GM23338 (cell line): ENCODE measurements at regions not wholly inside any gene's neighbourhood (a gene's known extent, or its start where the extent isn't known, plus 50 kb on each side); places are given as distances from the start of the nearest gene placed in this dataset.

ENCODE experiments used
- ATAC-seq: fragments of 200-7000 bp; cut with Tn5 transposase; 3 replicates; pipeline ENCODE4 v1.9.1; 2020
- DNase-seq: peaks from one replicate; pipeline ENCODE4 v3.0.0-alpha.2; 2015; ENCODE audit warnings: low spot score
- H2AFZ ChIP-seq: fragments of 200-600 bp; sonication (generic); 2 replicates; pipeline ENCODE4 v1.8.0; 2016; ENCODE audit warnings: antibody characterized with exemption, mild to moderate bottlenecking, moderate library complexity
- H3F3A ChIP-seq: fragments of 200-600 bp; sonication (generic); replicated peaks from 2 replicates; pipeline ENCODE4 v1.8.0; 2017; ENCODE audit warnings: antibody characterized with exemption, mixed run types, low read depth
- H3K27ac ChIP-seq: fragments of 200-600 bp; sonication (generic); 2 replicates; pipeline ENCODE4 v1.6.1; 2016; ENCODE audit warnings: low read depth
- H3K27me3 ChIP-seq: fragments of 200-600 bp; sonication (generic); 2 replicates; pipeline ENCODE4 v1.8.0; 2016; ENCODE audit warnings: mild to moderate bottlenecking, mixed run types, moderate library complexity; ENCODE audit not compliant: insufficient read depth
- H3K36me3 ChIP-seq: fragments of 200-600 bp; sonication (generic); 2 replicates; pipeline ENCODE4 v1.8.0; 2016; ENCODE audit warnings: mild to moderate bottlenecking; ENCODE audit not compliant: insufficient read depth
- H3K4me1 ChIP-seq: fragments of 200-600 bp; sonication (generic); 2 replicates; pipeline ENCODE4 v1.8.0; 2016; ENCODE audit warnings: mild to moderate bottlenecking, moderate library complexity; ENCODE audit not compliant: insufficient read depth
- H3K4me2 ChIP-seq: fragments of 200-600 bp; sonication (generic); 2 replicates; pipeline ENCODE4 v1.7.1; 2017; ENCODE audit warnings: mixed run types
- H3K4me3 ChIP-seq: fragments of 200-600 bp; sonication (generic); 2 replicates; pipeline ENCODE4 v1.6.1; 2016; ENCODE audit warnings: mixed run types
- H3K79me2 ChIP-seq: fragments of 200-600 bp; sonication (generic); replicated peaks from 2 replicates; pipeline ENCODE4 v1.8.0; 2017; ENCODE audit warnings: mild to moderate bottlenecking; ENCODE audit not compliant: insufficient read depth
- H3K9me2 ChIP-seq: fragments of 200-600 bp; sonication (generic); 2 replicates; pipeline ENCODE4 v1.8.0; 2017; ENCODE audit not compliant: insufficient read depth
- H4K20me1 ChIP-seq: fragments of 200-600 bp; sonication (generic); replicated peaks from 2 replicates; pipeline ENCODE4 v1.8.0; 2017; ENCODE audit warnings: mild to moderate bottlenecking; ENCODE audit not compliant: insufficient read depth
- H3K27ac Mint-ChIP-seq: 2 replicates; pipeline ENCODE4 v1.8.0; 2020; ENCODE audit warnings: inconsistent platforms, mild to moderate bottlenecking, moderate library complexity, mixed read lengths
- H3K27me3 Mint-ChIP-seq: 3 replicates; pipeline ENCODE4 v1.8.0; 2022; ENCODE audit warnings: low read depth, mild to moderate bottlenecking, moderate library complexity, mixed read lengths, inconsistent platforms; ENCODE audit not compliant: insufficient read depth, poor library complexity
- H3K36me3 Mint-ChIP-seq: 3 replicates; pipeline ENCODE4 v1.8.0; 2021; ENCODE audit warnings: low read depth, mild to moderate bottlenecking, inconsistent platforms, moderate library complexity, mixed read lengths
- H3K4me1 Mint-ChIP-seq: 3 replicates; pipeline ENCODE4 v1.8.0; 2020; ENCODE audit warnings: mild to moderate bottlenecking, inconsistent platforms, mixed read lengths
- H3K4me3 Mint-ChIP-seq: 3 replicates; pipeline ENCODE4 v1.8.0; 2021; ENCODE audit warnings: moderate library complexity, mild to moderate bottlenecking, inconsistent platforms, mixed read lengths
- H3K9me3 Mint-ChIP-seq: 3 replicates; pipeline ENCODE4 v1.8.0; 2020; ENCODE audit warnings: moderate library complexity, mild to moderate bottlenecking, inconsistent platforms, mixed read lengths
- CREB1 ChIP-seq: fragments of 250-450 bp; sonication (Bioruptor Pico); IDR thresholded peaks from 2 replicates; pipeline ENCODE4 v1.5.0; 2020; ENCODE audit warnings: low read depth, mild to moderate bottlenecking, moderate library complexity
- ETS1 ChIP-seq: IDR thresholded peaks from 2 replicates; pipeline ENCODE4 v1.6.1; 2016; ENCODE audit warnings: antibody characterized with exemption
- EZH2 ChIP-seq: fragments of 200-600 bp; sonication (generic); IDR thresholded peaks from one replicate; pipeline ENCODE4 v1.8.0; 2017; ENCODE audit warnings: antibody characterized with exemption, mild to moderate bottlenecking, low read depth; ENCODE audit not compliant: unreplicated experiment
- NANOG ChIP-seq: IDR thresholded peaks from 2 replicates; pipeline ENCODE4 v1.6.1; 2016; ENCODE audit warnings: antibody characterized with exemption, borderline replicate concordance
- POLR2AphosphoS5 ChIP-seq: IDR thresholded peaks from 2 replicates; pipeline ENCODE4 v1.6.1; 2016; ENCODE audit warnings: antibody characterized with exemption, low read depth
- STAT1 ChIP-seq: IDR thresholded peaks from one replicate; pipeline ENCODE4 v1.6.1; 2016; ENCODE audit warnings: antibody characterized with exemption; ENCODE audit not compliant: unreplicated experiment
- ZNF114 ChIP-seq: fragments of 250-450 bp; sonication (Bioruptor Pico); IDR thresholded peaks from 2 replicates; pipeline ENCODE4 v1.5.0; 2020; ENCODE audit warnings: mild to moderate bottlenecking, moderate library complexity
- ZNF331 ChIP-seq: fragments of 250-450 bp; sonication (Bioruptor Pico); IDR thresholded peaks from 2 replicates; pipeline ENCODE4 v1.5.0; 2020; ENCODE audit warnings: low read depth, mild to moderate bottlenecking, moderate library complexity
- ZNF462 ChIP-seq: fragments of 250-450 bp; sonication (Bioruptor Pico); IDR thresholded peaks from 2 replicates; pipeline ENCODE4 v1.5.0; 2020; ENCODE audit warnings: mild to moderate bottlenecking, moderate library complexity
- TF ChIP-seq, protein P1 (sequence below), 2 experiments: fragments of 200-600 bp in 1 of 2; sonication (generic) in 1 of 2; conservative IDR thresholded peaks; 2 replicates each; pipeline versions ENCODE4 v1.5.1 to v1.6.1; 2016 to 2017; ENCODE audit warnings: antibody characterized with exemption in 2 of 2, low read depth in 2 of 2, mild to moderate bottlenecking in 2 of 2, moderate library complexity in 1 of 2
- TF ChIP-seq, protein P2 (sequence below): IDR thresholded peaks from one replicate; pipeline ENCODE4 v1.6.1; 2018; ENCODE audit warnings: antibody characterized with exemption; ENCODE audit not compliant: unreplicated experiment

DNA sequence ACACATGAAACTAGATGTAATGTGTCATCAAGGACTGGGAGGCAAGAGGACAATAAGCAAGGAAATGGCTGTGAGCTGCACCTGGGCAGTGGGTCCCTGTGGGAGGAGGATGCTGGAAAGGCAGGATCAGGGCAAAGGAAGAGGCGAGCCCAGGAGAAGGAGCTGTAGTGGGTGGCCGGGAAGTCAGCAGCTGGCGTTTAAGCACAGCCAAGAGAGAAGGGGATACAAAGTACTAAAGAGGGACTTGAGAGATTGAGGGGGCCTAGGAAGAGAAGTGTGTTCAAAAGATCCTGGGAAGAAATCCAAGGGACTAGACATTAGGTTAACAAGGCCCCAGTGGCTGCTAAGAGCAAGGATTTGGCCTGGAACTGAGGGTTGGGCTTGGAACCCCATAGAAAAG lies 188.5 kb upstream of the SLC24A5 start:
- H3K4me1 ChIP-seq = no peaks in the 10 kb centered on the region
- H3K27ac ChIP-seq = no peak overlapping the region
- DNase-seq (no peak), ATAC-seq (no peak)
- H2AFZ ChIP-seq = 0 out of 2 replicates have a peak overlapping the region, but pooled peaks have one; percentile 91
- H3K4me3 ChIP-seq = no peak overlapping the region
- no peak overlapping the region for H3K4me2 ChIP-seq
- peaks cover 7% of the 10 kb centered on the region; the same call in 1 of the 2 replicates for H3K9me2 ChIP-seq
- H3K27me3 ChIP-seq = no peaks in the 10 kb centered on the region
- H3K36me3 ChIP-seq = no peaks in the 10 kb centered on the region
- no peaks in the 10 kb centered on the region for H3K79me2 ChIP-seq
- no peaks in the 10 kb centered on the region for H4K20me1 ChIP-seq
- no peaks in the 10 kb centered on the region for H3K36me3 Mint-ChIP-seq
- no peaks in the 10 kb centered on the region for H3K9me3 Mint-ChIP-seq
- H3K4me1 Mint-ChIP-seq = peaks cover 6% of the 10 kb centered on the region; the same call in 2 of the 3 replicates
- TF ChIP-seq EZH2 (no peak), ZNF462 (CRISPR knock-in tag) (no peak), STAT1 (no peak), POLR2AphosphoS5 (no peak), ETS1 (no peak), ZNF114 (no peak), CREB1 (CRISPR knock-in tag) (no peak), ZNF331 (CRISPR knock-in tag) (no peak), NANOG (no peak)
- TF ChIP-seq, protein P1, sequence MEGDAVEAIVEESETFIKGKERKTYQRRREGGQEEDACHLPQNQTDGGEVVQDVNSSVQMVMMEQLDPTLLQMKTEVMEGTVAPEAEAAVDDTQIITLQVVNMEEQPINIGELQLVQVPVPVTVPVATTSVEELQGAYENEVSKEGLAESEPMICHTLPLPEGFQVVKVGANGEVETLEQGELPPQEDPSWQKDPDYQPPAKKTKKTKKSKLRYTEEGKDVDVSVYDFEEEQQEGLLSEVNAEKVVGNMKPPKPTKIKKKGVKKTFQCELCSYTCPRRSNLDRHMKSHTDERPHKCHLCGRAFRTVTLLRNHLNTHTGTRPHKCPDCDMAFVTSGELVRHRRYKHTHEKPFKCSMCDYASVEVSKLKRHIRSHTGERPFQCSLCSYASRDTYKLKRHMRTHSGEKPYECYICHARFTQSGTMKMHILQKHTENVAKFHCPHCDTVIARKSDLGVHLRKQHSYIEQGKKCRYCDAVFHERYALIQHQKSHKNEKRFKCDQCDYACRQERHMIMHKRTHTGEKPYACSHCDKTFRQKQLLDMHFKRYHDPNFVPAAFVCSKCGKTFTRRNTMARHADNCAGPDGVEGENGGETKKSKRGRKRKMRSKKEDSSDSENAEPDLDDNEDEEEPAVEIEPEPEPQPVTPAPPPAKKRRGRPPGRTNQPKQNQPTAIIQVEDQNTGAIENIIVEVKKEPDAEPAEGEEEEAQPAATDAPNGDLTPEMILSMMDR (conservative IDR thresholded peaks at IDR 0.05; ENCODE audit: low read depth in 2 of 2) = no peak
- TF ChIP-seq, protein P2, sequence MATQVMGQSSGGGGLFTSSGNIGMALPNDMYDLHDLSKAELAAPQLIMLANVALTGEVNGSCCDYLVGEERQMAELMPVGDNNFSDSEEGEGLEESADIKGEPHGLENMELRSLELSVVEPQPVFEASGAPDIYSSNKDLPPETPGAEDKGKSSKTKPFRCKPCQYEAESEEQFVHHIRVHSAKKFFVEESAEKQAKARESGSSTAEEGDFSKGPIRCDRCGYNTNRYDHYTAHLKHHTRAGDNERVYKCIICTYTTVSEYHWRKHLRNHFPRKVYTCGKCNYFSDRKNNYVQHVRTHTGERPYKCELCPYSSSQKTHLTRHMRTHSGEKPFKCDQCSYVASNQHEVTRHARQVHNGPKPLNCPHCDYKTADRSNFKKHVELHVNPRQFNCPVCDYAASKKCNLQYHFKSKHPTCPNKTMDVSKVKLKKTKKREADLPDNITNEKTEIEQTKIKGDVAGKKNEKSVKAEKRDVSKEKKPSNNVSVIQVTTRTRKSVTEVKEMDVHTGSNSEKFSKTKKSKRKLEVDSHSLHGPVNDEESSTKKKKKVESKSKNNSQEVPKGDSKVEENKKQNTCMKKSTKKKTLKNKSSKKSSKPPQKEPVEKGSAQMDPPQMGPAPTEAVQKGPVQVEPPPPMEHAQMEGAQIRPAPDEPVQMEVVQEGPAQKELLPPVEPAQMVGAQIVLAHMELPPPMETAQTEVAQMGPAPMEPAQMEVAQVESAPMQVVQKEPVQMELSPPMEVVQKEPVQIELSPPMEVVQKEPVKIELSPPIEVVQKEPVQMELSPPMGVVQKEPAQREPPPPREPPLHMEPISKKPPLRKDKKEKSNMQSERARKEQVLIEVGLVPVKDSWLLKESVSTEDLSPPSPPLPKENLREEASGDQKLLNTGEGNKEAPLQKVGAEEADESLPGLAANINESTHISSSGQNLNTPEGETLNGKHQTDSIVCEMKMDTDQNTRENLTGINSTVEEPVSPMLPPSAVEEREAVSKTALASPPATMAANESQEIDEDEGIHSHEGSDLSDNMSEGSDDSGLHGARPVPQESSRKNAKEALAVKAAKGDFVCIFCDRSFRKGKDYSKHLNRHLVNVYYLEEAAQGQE = no peak
- H3K27me3 Mint-ChIP-seq = no peaks in the 10 kb centered on the region
- H3K4me3 Mint-ChIP-seq = no peak overlapping the region
- no peak overlapping the region; the same call in 1 of the 2 replicates for H3K27ac Mint-ChIP-seq
- no peaks in the 10 kb centered on the region for H3F3A ChIP-seq
